T-helper 1 cell (primary cell): ENCODE measurements at regions not wholly inside any gene's neighbourhood (a gene's known extent, or its start where the extent isn't known, plus 50 kb on each side); places are given as distances from the start of the nearest gene placed in this dataset.

Source experiments
- DNase-seq, 5 donors: peaks; one replicate each; pipeline ENCODE4 v3.0.0-alpha.2; 2012 to 2020

DNA sequence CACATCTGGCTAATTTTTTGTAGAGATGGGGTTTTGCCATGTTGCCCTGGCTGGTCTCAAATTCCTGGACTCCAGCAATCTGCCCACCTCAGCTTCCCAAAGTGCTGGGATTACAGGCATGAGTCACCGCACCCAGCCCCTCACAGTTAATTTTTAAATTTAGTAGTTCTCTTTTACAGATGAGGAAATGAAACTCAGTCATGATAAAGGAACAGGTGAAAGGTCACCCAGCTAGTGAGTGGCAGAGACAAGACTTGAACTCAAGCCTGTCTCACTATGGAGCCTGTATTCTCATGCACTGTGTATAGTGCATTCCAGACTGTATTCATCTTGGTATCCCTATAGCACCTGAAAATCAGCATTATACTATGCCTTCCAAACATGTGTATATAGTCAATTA, 77.1 kb upstream of the WSB1 start:
- no peak for DNase-seq

GRCh38 chr17:27217631-27218030, 76.3 kb upstream of the WSB1 start:
- no peak for DNase-seq

DNA sequence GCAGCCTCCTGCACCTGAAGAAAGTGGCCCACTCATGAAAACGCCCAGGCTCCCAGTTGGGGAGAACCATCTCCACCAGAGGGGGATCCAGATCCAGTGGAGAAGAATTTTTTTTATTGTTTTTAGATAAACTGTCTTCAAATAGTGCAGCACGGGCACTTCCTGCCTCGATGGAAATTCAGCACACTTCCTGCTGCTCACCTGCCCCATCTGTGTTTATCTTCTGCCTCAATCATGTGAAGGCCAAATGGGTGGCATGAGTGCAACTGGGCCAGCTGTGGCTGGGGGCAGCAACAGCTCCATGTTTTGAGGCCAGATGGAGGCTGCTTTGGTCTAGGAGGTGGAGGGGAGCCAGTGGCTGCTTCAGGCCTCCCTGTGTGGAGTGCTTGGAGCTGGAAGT, 75.9 kb upstream of the WSB1 start:
- no peak for DNase-seq

DNA sequence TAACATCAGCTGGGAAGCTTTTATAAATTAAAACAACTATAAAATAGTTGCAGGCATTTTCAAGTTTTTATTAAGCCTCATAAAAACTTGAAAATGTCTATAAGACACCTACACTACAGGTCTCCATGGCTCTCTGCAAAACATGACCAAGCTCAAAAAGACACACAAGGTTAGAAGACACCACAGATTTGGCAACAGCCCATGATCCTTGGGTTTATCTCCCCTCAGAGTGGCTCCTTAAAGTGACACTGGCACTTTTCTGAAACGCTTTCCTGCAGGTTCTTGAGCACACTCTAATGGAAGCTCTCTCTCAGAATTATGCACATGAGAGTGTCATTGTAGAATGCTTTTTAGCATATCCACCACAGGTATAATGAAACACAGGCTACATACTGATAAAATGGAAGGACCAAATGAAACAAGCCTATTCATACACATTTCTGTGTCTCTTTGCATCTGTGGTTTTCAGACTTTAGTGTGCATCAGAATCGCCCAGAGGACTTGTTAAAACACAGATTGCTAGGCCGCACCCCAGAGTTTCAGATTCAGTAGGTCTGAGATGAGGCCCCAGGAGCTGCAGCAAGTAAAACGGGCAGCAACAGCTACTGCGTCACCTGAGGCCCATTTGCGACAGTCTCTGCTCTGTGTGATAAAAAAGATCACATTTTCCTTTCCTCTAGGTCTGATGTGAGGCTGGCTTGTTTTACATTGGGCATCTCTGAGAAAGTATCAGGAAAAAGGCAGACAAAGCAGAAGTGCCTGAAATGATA, 75.0 kb upstream of the WSB1 start:
- DNase-seq, result peak in 1 of 5 donors; percentile 83

DNA sequence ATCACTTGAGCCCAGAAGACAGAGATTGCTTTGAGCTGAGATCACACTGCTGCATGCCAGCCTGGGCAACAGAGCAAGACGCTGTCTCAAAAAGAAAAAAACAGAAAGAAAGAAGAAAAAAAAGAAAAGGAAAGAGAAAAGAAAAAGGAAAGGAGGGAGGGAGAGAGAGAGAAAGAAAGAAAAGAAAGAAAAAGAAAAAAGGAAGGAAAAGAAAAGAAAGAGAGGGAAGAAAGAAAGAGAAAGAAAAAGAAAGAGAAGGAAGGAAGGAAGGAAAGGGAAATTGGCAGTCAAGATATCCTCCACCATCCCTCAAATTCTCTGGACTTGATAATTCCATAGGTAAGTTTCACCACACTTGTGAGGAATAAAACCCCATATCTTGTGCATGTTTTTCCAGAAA, 71.4 kb upstream of the WSB1 start:
- DNase-seq, result no peak

- DNase-seq, result no peak
Measured at GRCh38 chr17:27224526-27225315, 69.2 kb upstream of the WSB1 start.

- no peak for DNase-seq
Measured at GRCh38 chr17:27226611-27227230, 67.2 kb upstream of the WSB1 start.

DNA sequence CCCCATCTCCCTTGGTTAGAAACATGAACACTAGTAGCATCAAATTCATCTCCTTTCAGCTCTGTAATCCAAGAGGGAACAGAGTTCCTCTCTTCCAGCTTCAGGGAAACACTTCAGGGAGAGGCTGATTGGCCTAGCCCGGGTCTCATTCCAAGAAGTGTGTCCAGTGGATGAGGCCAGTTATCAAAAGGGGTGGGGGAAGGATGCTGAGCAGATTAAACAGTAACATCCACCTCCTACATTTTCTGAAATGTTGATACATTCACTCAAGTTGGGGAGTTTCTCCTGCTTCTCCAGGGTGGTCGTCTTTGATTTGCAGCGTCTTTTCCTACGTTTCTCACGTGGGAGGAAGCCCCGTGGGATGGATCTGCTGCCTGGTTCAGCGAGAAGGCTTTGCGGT, 62.9 kb upstream of the WSB1 start:
- DNase-seq, result no peak

- DNase-seq, result no peak
Measured at GRCh38 chr17:27232328-27232727, 61.6 kb upstream of the WSB1 start.

GRCh38 chr17:27233059-27233458, 60.9 kb upstream of the WSB1 start:
- no peak for DNase-seq

GRCh38 chr17:27233776-27234175, 60.1 kb upstream of the WSB1 start:
- DNase-seq, result no peak

DNA sequence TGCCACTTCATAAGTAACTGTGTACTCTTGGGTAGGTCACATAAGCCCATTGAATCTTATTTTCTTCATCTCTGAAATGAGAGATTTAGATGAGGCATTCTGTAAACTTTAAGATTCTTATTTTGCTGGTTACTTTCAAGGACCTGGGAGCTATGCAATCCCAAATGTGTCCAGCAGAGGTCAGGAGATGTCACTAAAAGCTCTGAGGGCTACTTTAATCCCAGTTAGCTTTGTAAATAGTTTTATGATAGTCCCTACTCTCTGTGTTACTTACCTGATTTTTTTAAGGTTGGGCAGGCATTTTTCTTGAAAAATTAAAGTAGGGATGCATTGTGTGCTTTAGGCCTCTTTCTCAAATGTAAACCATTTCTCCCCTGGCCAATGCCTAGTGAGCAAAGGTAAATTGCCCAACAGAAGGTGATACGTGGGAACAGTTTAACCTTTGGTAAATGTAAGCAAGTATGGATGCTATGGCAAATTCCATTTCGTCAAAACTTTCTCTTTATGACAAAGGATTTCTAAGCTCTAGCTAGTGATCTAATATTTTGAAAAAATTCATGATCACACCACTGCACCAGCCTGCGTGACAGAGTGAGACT, 57.1 kb upstream of the WSB1 start:
- DNase-seq, result peak; percentile 41 to 70 (median 60)

DNA sequence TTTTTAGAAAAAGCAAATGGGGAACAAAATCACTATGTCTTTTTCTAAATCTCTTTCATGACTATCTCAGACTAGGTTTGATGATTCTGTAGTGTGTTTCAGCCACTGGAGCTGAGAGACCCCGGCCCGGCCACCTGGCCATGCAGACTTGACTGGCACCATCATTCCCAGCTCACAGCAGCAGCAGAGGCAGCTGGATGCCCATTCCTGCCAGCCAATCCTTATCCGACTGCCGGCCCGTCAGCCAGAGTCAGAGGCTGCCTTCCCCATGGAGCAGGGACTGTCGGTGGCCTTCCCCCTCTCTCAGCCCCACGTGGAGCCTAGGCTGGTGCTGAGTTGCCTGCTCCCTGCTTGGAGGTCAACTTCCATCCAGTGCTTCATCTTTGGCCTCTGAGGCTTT, 56.0 kb upstream of the WSB1 start:
- DNase-seq, result no peak

- peak in 1 of 5 donors; percentile 76 for DNase-seq
Measured at GRCh38 chr17:27239046-27239445, 54.9 kb upstream of the WSB1 start.

GRCh38 chr17:27239584-27239983, 54.3 kb upstream of the WSB1 start:
- DNase-seq, result no peak

GRCh38 chr17:27240086-27240801, 53.7 kb upstream of the WSB1 start:
- no peak for DNase-seq

DNA sequence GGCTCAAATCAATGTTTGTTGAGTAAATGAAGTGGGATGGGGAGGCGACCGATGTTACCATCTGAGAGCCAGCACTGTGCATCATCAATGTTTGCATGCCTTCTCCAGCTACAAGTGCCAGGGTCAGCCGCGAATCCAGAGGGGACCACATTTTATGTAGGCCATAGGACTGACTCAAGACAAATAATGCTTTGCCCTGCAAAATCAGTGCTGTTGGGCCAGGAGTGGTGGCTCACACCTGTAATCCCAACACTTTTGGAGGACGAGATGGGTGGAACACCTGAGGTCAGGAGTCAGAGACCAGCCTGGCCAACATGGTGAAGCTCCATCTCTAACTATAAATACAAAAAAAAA, 53.1 kb upstream of the WSB1 start:
- no peak for DNase-seq

DNA sequence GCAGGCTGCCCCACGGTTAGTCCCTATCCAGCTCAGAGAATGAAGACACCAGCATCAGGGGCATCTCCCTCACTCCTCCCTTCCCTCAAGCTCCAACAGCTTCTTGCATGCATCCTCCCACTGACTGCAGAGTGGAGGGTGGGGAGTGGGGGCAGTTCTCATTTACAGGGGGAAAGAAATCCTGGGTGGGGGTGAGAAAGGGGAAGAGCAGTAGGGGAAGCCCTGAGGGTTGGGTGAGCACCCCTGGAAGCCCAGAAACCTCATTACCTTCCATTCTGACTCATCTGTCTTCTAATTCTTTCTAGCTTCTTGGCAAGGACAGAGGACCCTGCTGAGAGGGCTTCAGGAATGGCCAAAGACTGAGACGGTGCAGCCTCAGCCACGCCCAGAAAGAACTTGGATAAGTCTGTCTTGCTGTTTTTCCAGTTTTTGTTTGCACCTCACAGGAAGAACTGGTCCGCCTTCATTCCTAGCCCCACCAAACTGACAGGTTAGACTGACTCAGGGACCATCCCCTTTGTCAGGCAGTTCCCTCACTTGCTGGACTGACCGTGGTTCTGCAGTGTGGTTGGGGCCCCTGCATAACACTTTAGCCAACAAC, 52.5 kb upstream of the WSB1 start:
- peak in 1 of 5 donors; percentile 31 for DNase-seq

DNA sequence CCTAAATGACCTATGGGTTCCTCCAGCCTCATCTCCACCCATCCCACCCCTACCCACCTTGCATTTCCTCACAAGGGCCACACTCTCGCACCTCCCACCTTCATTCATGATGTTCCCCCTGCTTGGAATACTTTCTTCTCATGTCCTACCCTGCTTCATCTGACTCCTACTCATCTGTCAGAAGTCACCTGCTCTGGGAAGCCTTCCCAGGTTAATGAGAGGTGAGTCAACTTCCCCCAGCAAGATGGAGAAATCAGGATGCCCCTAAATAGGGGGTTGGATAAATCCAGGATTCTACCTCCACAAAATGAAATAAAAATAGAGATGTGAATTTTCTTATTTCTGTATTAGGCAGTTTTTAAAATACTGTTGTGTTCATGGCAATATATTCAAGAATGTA, 51.0 kb upstream of the WSB1 start:
- DNase-seq, result no peak

- no peak for DNase-seq
Measured at GRCh38 chr17:27244011-27244410, 49.9 kb upstream of the WSB1 start.
